Naive thymus-derived CD4-positive, alpha-beta T cell (primary cell): ENCODE measurements at regions not wholly inside any gene's neighbourhood (a gene's known extent, or its start where the extent isn't known, plus 50 kb on each side); places are given as distances from the start of the nearest gene placed in this dataset.

ENCODE experiments used
- ATAC-seq: fragments of 150-1000 bp; cut with Tn5 transposase; 2 replicates; pipeline ENCODE4 v1.10.0; 2021; ENCODE audit warnings: mild to moderate bottlenecking, moderate library complexity
- CTCF ChIA-PET: fragments of 350-600 bp; sonication (Branson Sonifier 250); formaldehyde crosslinking; loops from one replicate; lab custom pipeline; 2021; ENCODE audit warnings: antibody characterized with exemption; lab: Charles Lee
- POLR2A ChIA-PET: fragments of 350-600 bp; sonication (Branson Sonifier 250); formaldehyde crosslinking; loops from one replicate; lab custom pipeline; 2021; ENCODE audit warnings: antibody characterized with exemption, inconsistent platforms; lab: Charles Lee
- DNase-seq, 9 donors: peaks; one replicate each; pipeline versions ENCODE4 v3.0.0 to v3.0.0-alpha.2; 2020 to 2022; ENCODE audit warnings: mixed read lengths in 1 of 9
- H3K27ac ChIP-seq: one replicate; pipeline ENCODE4 v1.7.0; 2013; ENCODE audit warnings: mild to moderate bottlenecking, low read depth, low read length, moderate library complexity
- H3K27me3 ChIP-seq, 2 donors: one replicate each; pipeline ENCODE4 v1.7.0; 2013; ENCODE audit warnings: low read length in 2 of 2, mild to moderate bottlenecking in 2 of 2, moderate library complexity in 2 of 2; ENCODE audit not compliant: control insufficient read depth in 2 of 2, insufficient read depth in 2 of 2
- H3K36me3 ChIP-seq, 3 experiments: 1 replicate in 2 of 3; 2 replicates in 1 of 3; pipeline ENCODE4 v1.7.0; 2013; ENCODE audit warnings: low read length in 3 of 3, mild to moderate bottlenecking in 3 of 3, moderate library complexity in 1 of 3; ENCODE audit not compliant: insufficient read depth in 3 of 3, control insufficient read depth in 2 of 3
- H3K4me1 ChIP-seq, 2 donors: one replicate each; pipeline ENCODE4 v1.7.0; 2013; ENCODE audit warnings: low read length in 2 of 2, mild to moderate bottlenecking in 2 of 2, moderate library complexity in 1 of 2; ENCODE audit not compliant: control insufficient read depth in 2 of 2, insufficient read depth in 2 of 2
- H3K4me3 ChIP-seq: 2 replicates; pipeline ENCODE4 v1.7.0; 2013; ENCODE audit warnings: mild to moderate bottlenecking, low read length
- H3K9me3 ChIP-seq, 3 experiments: 1 replicate in 2 of 3; 2 replicates in 1 of 3; pipeline ENCODE4 v1.7.0; 2013; ENCODE audit warnings: low read length in 3 of 3; ENCODE audit not compliant: control insufficient read depth in 2 of 3
- H3K27ac Mint-ChIP-seq, 9 donors: one replicate each; pipeline ENCODE4 v1.8.0; 2020 to 2022; ENCODE audit warnings: mixed read lengths in 9 of 9, mild to moderate bottlenecking in 8 of 9, moderate library complexity in 5 of 9, inconsistent platforms in 2 of 9
- H3K27me3 Mint-ChIP-seq, 5 donors: one replicate each; pipeline ENCODE4 v1.8.0; 2021 to 2022; ENCODE audit warnings: mixed read lengths in 5 of 5, mild to moderate bottlenecking in 1 of 5
- H3K36me3 Mint-ChIP-seq, 5 donors: one replicate each; pipeline ENCODE4 v1.8.0; 2020 to 2022; ENCODE audit warnings: mixed read lengths in 5 of 5, mild to moderate bottlenecking in 3 of 5, inconsistent platforms in 1 of 5
- H3K4me1 Mint-ChIP-seq, 7 donors: one replicate each; pipeline ENCODE4 v1.8.0; 2020 to 2022; ENCODE audit warnings: mixed read lengths in 7 of 7, mild to moderate bottlenecking in 3 of 7, inconsistent platforms in 1 of 7
- H3K4me3 Mint-ChIP-seq, 10 donors: one replicate each; pipeline ENCODE4 v1.8.0; 2020 to 2022; ENCODE audit warnings: mild to moderate bottlenecking in 10 of 10, mixed read lengths in 10 of 10, moderate library complexity in 6 of 10, inconsistent platforms in 2 of 10
- H3K9me3 Mint-ChIP-seq, 11 donors: one replicate each; pipeline ENCODE4 v1.8.0; 2020 to 2022; ENCODE audit warnings: mixed read lengths in 11 of 11, mild to moderate bottlenecking in 4 of 11, inconsistent platforms in 1 of 11, moderate library complexity in 1 of 11
- intact Hi-C, 2 donors: fragments of 100-400 bp; cut with micrococcal nuclease; formaldehyde crosslinking; loops; one replicate each; pipeline ENCODE4 v1.15.1; 2023

DNA sequence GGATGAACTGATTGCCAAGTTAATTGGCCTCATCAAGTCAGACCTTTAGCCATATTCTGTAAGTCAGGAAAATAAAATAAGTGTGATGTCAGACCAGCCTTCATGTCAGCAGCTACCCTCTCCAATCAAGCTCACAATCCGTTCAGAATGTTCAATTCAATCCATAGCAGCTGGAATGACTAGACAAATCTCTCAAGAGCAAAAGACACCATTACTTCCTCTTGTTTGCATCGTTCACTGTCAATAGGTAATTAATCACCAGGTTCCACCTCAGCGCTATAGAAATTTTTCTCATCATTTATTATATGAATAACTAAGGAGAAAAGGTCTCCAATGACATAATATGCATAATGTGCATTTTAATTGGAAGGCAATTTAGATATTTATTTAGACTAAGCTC, 321.0 kb upstream of the GRIA3 start:
- H3K4me1 Mint-ChIP-seq, result no peaks in the 10 kb centered on the region
- Histone ChIP-seq H3K4me3 (no peak overlapping the region), H3K27me3 (no peaks in the 10 kb centered on the region), H3K4me1 (no peaks in the 10 kb centered on the region), H3K9me3 (no peaks in the 10 kb centered on the region), H3K36me3 (no peaks in the 10 kb centered on the region), H3K27ac (no peak overlapping the region)
- ChIA-PET CTCF (no interaction called here), POLR2A (no interaction called here)
- no peaks in the 10 kb centered on the region for H3K9me3 Mint-ChIP-seq
- DNase-seq (no peak), ATAC-seq (no peak)
- no peak overlapping the region for H3K4me3 Mint-ChIP-seq
- no peaks in the 10 kb centered on the region for H3K36me3 Mint-ChIP-seq
- H3K27ac Mint-ChIP-seq, result no peak overlapping the region
- H3K27me3 Mint-ChIP-seq, result no peaks in the 10 kb centered on the region
- intact Hi-C loops, result no loop called here

DNA sequence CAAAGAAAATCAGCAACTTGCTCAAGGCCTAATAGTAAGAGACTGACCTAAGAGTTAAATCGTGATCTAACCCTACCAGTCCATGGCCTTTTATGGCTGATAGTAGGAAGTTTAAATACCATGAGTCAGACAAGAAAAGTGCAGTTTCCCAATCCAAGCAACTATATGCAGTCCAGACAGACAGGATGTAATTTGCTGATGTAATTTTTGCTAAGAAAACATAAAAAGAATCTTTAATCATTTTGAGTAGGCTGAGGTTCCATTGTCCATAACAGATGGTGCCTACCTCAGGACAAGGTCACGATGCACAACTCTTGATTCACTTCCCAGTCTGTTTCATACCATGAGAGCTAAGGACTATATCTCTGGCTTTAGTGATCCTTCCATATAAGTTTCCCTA, 317.5 kb upstream of the GRIA3 start:
- Histone ChIP-seq H3K9me3 (no peaks in the 10 kb centered on the region), H3K4me1 (no peaks in the 10 kb centered on the region), H3K36me3 (no peaks in the 10 kb centered on the region), H3K27me3 (no peaks in the 10 kb centered on the region), H3K27ac (no peak overlapping the region), H3K4me3 (no peak overlapping the region)
- ATAC-seq (no peak), DNase-seq (no peak)
- POLR2A ChIA-PET, result no interaction called here
- CTCF ChIA-PET, result no interaction called here
- H3K27ac Mint-ChIP-seq, result no peak overlapping the region
- no peaks in the 10 kb centered on the region for H3K9me3 Mint-ChIP-seq
- no peak overlapping the region for H3K4me3 Mint-ChIP-seq
- intact Hi-C loops, result no loop called here
- no peaks in the 10 kb centered on the region for H3K4me1 Mint-ChIP-seq
- H3K27me3 Mint-ChIP-seq, result no peaks in the 10 kb centered on the region
- H3K36me3 Mint-ChIP-seq, result no peaks in the 10 kb centered on the region

DNA sequence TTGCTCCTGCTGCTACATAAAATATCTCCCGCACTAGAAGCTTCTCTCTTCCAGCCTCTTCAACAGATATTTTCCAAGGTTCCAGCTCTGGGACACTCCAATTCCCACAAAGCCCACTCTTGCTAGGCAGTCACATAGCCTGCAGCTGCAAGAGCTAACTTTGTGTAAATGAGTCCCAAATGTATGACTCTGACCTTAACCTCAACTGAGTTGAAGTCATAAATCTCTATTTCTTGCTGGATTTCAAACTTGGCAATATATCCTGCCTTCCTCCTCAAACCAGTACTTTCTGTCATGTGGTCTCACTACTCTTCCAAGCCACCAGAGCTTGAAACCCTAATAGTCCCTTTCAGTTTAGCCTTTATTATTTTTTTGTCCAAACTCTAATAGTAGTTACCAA, 315.4 kb upstream of the GRIA3 start:
- Histone ChIP-seq H3K4me1 (no peaks in the 10 kb centered on the region), H3K27ac (no peak overlapping the region), H3K36me3 (no peaks in the 10 kb centered on the region), H3K27me3 (no peaks in the 10 kb centered on the region), H3K9me3 (no peaks in the 10 kb centered on the region), H3K4me3 (no peak overlapping the region)
- H3K27ac Mint-ChIP-seq, result no peak overlapping the region
- ChIA-PET CTCF (no interaction called here), POLR2A (no interaction called here)
- no peaks in the 10 kb centered on the region for H3K36me3 Mint-ChIP-seq
- no peaks in the 10 kb centered on the region for H3K27me3 Mint-ChIP-seq
- H3K4me1 Mint-ChIP-seq, result no peaks in the 10 kb centered on the region
- H3K9me3 Mint-ChIP-seq, result no peaks in the 10 kb centered on the region
- intact Hi-C loops, result no loop called here
- ATAC-seq (no peak), DNase-seq (no peak)
- H3K4me3 Mint-ChIP-seq, result no peak overlapping the region

DNA sequence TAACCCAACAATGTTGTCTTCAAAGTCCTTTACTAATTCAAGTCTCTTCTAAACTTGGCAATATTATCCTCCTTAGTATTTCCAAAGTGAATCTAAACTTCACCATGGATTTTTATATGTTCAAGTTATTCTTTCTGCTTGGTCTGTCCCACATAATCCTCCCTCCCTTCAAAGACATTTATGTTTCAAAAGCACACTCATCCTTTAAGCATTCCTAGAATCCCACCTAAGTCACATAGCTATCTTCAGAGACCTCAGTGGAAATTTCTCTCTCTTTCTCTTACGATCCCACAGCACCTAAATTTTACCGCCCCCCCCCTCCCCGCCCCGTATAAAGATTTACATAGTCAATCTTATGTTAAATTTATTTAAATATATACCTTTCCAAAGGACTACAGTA, 314.9 kb upstream of the GRIA3 start:
- ChIA-PET CTCF (no interaction called here), POLR2A (no interaction called here)
- Histone ChIP-seq H3K27me3 (no peaks in the 10 kb centered on the region), H3K9me3 (no peaks in the 10 kb centered on the region), H3K27ac (no peak overlapping the region), H3K36me3 (no peaks in the 10 kb centered on the region), H3K4me1 (no peaks in the 10 kb centered on the region), H3K4me3 (no peak overlapping the region)
- Mint-ChIP-seq H3K9me3 (no peaks in the 10 kb centered on the region), H3K4me3 (no peak overlapping the region), H3K4me1 (no peaks in the 10 kb centered on the region), H3K36me3 (no peaks in the 10 kb centered on the region), H3K27ac (no peak overlapping the region), H3K27me3 (no peaks in the 10 kb centered on the region)
- no peak for DNase-seq
- intact Hi-C loops, result no loop called here
- ATAC-seq, result no peak

DNA sequence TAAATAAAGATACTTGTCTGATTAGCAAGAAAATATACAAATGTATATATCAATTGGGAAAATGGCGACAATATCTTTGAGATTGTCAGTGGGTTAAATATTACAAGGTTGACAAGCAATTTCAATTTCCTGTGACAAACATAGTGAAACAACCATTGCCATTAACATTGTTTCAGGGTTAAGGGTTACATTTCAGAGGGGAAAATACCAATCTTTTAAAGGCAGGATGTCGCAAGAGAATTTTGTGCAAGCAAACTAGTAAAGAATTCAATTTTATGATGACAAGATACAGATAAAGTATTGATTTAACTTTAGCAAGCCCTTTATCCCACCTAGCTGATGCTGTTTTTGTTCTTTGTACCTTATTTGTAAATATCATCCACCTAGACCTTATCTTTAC, 305.8 kb upstream of the GRIA3 start:
- no peak overlapping the region for H3K27ac ChIP-seq
- intact Hi-C loops, result no loop called here
- no peaks in the 10 kb centered on the region for H3K27me3 ChIP-seq
- DNase-seq, result no peak
- ChIA-PET POLR2A (no interaction called here), CTCF (no interaction called here)
- Mint-ChIP-seq H3K27me3 (no peaks in the 10 kb centered on the region), H3K4me3 (no peak overlapping the region), H3K4me1 (no peaks in the 10 kb centered on the region), H3K27ac (no peak overlapping the region), H3K9me3 (peaks cover 0 to 6% (median 0%) of the 10 kb centered on the region in 11 donors), H3K36me3 (no peaks in the 10 kb centered on the region)
- H3K4me1 ChIP-seq, result no peaks in the 10 kb centered on the region
- no peaks in the 10 kb centered on the region for H3K9me3 ChIP-seq
- H3K36me3 ChIP-seq, result no peaks in the 10 kb centered on the region
- no peak for ATAC-seq
- H3K4me3 ChIP-seq, result no peak overlapping the region

DNA sequence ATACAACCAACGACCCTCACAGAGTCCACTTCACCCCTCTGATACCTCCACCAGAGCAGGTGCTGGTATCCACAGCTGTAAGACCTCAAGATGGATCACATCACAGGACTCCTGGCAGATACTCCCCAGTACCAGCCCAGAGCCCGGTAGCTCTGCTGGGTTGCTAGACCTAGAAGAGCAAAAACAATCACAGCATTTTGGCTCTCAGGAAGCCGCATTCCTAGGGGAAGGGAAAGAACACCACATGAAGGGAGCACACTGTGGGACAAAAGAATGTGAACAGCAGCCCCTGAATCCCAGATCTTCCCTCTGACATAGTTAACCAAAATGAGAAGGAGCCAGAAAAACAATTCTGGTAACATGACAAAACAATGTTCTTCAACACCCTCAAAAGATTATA, 303.1 kb upstream of the GRIA3 start:
- Histone ChIP-seq H3K4me3 (no peak overlapping the region), H3K4me1 (no peaks in the 10 kb centered on the region), H3K36me3 (no peaks in the 10 kb centered on the region), H3K27ac (no peak overlapping the region), H3K9me3 (no peaks in the 10 kb centered on the region), H3K27me3 (no peaks in the 10 kb centered on the region)
- H3K36me3 Mint-ChIP-seq, result no peaks in the 10 kb centered on the region
- intact Hi-C loops, result no loop called here
- H3K9me3 Mint-ChIP-seq, result peaks cover 0 to 6% (median 0%) of the 10 kb centered on the region in 11 donors
- no peak overlapping the region for H3K27ac Mint-ChIP-seq
- ATAC-seq, result no peak
- no peak overlapping the region for H3K4me3 Mint-ChIP-seq
- H3K4me1 Mint-ChIP-seq, result no peaks in the 10 kb centered on the region
- DNase-seq, result no peak
- POLR2A ChIA-PET, result no interaction called here
- no peaks in the 10 kb centered on the region for H3K27me3 Mint-ChIP-seq
- CTCF ChIA-PET, result no interaction called here

DNA sequence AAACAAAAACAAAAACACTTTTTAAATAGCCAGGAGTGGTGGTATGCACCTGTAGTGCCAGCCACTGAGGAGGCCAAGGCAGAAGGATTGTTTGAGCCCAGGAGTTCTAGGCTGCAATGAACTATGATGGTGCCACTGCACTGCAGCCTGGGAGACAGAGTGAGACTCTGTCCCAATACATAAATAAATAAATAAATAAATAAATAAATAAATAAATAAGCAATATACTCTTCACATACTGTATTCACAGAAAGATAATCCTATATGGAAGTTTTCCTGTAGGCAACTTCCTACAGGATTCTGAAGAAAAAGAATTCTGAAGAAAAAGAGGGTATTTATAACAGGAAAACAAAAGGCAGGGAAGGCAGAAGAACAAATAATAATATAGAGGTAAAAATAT, 293.3 kb upstream of the GRIA3 start:
- ATAC-seq (no peak), DNase-seq (no peak)
- H3K9me3 Mint-ChIP-seq, result peaks cover 0 to 5% (median 3%) of the 10 kb centered on the region in 11 donors
- ChIA-PET POLR2A (no interaction called here), CTCF (no interaction called here)
- Histone ChIP-seq H3K27ac (no peak overlapping the region), H3K4me3 (no peak overlapping the region), H3K27me3 (no peaks in the 10 kb centered on the region), H3K9me3 (no peaks in the 10 kb centered on the region), H3K36me3 (no peaks in the 10 kb centered on the region), H3K4me1 (no peaks in the 10 kb centered on the region)
- H3K4me3 Mint-ChIP-seq, result no peak overlapping the region
- H3K27me3 Mint-ChIP-seq, result no peaks in the 10 kb centered on the region
- H3K4me1 Mint-ChIP-seq, result no peaks in the 10 kb centered on the region
- intact Hi-C loops, result no loop called here
- no peak overlapping the region for H3K27ac Mint-ChIP-seq
- no peaks in the 10 kb centered on the region for H3K36me3 Mint-ChIP-seq
